Osteocyte (in vitro differentiated cells): ENCODE measurements at regions not wholly inside any gene's neighbourhood (a gene's known extent, or its start where the extent isn't known, plus 50 kb on each side); places are given as distances from the start of the nearest gene placed in this dataset.

Source experiments
- DNase-seq: peaks from one replicate; pipeline ENCODE4 v3.0.0; 2021; ENCODE audit warnings: mixed read lengths; ENCODE audit not compliant: unreplicated experiment; ENCODE audit errors: extremely low spot score
- H3K27ac Mint-ChIP-seq: one replicate; pipeline ENCODE4 v1.8.0; 2021; ENCODE audit warnings: mild to moderate bottlenecking, mixed read lengths; ENCODE audit not compliant: unreplicated experiment
- H3K27me3 Mint-ChIP-seq: one replicate; pipeline ENCODE4 v1.8.0; 2021; ENCODE audit warnings: mixed read lengths; ENCODE audit not compliant: unreplicated experiment
- H3K36me3 Mint-ChIP-seq: one replicate; pipeline ENCODE4 v1.8.0; 2021; ENCODE audit warnings: mixed read lengths; ENCODE audit not compliant: unreplicated experiment
- H3K4me1 Mint-ChIP-seq: one replicate; pipeline ENCODE4 v1.8.0; 2021; ENCODE audit warnings: mixed read lengths; ENCODE audit not compliant: unreplicated experiment
- H3K4me3 Mint-ChIP-seq: one replicate; pipeline ENCODE4 v1.8.0; 2021; ENCODE audit warnings: mild to moderate bottlenecking, moderate library complexity, mixed read lengths; ENCODE audit not compliant: unreplicated experiment
- H3K9me3 Mint-ChIP-seq: one replicate; pipeline ENCODE4 v1.8.0; 2021; ENCODE audit warnings: mixed read lengths; ENCODE audit not compliant: unreplicated experiment
- TF ChIP-seq, protein P1 (sequence below): fragments of 200-600 bp; sonication (generic); IDR thresholded peaks from 2 replicates; pipeline ENCODE4 v1.5.0; 2021; ENCODE audit warnings: antibody characterized with exemption, mild to moderate bottlenecking, moderate library complexity

DNA sequence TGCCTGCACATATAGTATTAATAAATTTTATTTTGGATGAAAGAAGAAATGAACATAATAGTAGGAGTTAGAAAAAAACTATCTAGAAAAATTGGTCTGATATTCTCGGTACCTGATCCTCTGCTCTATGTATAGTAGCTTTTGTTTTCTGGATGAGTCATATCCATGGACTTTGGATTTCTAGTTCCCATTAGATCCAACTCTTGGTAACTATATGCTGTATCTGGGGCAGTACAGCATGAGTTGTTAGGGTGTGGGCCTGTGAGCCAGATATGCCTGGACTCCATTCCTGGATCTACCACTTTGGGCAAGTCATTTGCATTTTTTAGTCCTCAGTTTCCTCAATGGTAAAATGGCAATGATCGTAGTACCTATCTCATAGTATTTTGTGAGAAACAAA lies 372.2 kb upstream of the PKN2 start:
- DNase-seq = no peak
- Mint-ChIP-seq H3K27me3 (peaks cover 8% of the 10 kb centered on the region), H3K27ac (no peak overlapping the region), H3K4me1 (no peaks in the 10 kb centered on the region), H3K4me3 (no peak overlapping the region), H3K9me3 (no peaks in the 10 kb centered on the region), H3K36me3 (no peaks in the 10 kb centered on the region)
- TF ChIP-seq, protein P1, sequence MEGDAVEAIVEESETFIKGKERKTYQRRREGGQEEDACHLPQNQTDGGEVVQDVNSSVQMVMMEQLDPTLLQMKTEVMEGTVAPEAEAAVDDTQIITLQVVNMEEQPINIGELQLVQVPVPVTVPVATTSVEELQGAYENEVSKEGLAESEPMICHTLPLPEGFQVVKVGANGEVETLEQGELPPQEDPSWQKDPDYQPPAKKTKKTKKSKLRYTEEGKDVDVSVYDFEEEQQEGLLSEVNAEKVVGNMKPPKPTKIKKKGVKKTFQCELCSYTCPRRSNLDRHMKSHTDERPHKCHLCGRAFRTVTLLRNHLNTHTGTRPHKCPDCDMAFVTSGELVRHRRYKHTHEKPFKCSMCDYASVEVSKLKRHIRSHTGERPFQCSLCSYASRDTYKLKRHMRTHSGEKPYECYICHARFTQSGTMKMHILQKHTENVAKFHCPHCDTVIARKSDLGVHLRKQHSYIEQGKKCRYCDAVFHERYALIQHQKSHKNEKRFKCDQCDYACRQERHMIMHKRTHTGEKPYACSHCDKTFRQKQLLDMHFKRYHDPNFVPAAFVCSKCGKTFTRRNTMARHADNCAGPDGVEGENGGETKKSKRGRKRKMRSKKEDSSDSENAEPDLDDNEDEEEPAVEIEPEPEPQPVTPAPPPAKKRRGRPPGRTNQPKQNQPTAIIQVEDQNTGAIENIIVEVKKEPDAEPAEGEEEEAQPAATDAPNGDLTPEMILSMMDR = no peak

DNA sequence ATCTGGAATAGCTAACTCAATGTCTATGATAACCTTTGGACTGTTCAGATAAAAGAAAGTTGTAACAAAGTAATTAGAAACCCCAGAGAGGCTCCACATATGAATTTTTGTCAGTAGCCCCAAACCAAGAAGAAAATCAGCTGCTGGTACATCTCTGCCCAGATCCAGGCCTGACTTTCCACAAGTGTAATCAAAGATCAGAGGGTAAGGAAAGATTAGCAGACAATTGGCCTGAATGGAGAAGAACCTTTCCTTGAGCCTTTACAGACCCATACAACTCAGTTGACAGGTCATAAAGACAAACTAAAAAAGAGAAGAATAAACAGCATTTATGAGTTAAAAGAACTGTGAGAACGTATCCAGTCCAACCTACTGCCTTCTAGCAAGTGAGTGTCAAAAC lies 366.7 kb upstream of the PKN2 start:
- H3K4me3 Mint-ChIP-seq = no peak overlapping the region
- no peaks in the 10 kb centered on the region for H3K4me1 Mint-ChIP-seq
- no peak overlapping the region for H3K27ac Mint-ChIP-seq
- no peak for DNase-seq
- no peaks in the 10 kb centered on the region for H3K36me3 Mint-ChIP-seq
- TF ChIP-seq, protein P1 = no peak
- peaks cover 5% of the 10 kb centered on the region for H3K27me3 Mint-ChIP-seq
- no peaks in the 10 kb centered on the region for H3K9me3 Mint-ChIP-seq

DNA sequence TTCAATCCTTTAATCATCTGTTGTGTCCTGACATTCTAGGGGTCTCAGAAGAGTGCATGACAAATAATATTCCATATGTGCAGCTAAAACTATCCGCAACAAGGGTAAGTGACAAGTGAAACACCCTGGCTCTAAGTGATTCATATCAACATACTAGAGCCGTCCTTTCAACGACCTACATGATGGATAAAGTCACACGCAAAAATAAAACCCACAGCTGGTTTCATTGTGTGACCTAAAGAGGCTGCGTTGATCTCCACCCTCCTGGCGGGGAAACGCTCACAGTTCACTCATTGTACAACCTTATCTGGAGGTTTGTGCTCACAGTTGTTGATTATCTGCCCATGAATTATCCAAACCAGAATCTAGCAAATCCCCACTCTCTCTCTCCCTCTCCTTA lies 365.3 kb upstream of the PKN2 start:
- no peaks in the 10 kb centered on the region for H3K4me1 Mint-ChIP-seq
- H3K27ac Mint-ChIP-seq = no peak overlapping the region
- DNase-seq = no peak
- H3K27me3 Mint-ChIP-seq = peaks cover 5% of the 10 kb centered on the region
- TF ChIP-seq, protein P1 = no peak
- no peaks in the 10 kb centered on the region for H3K36me3 Mint-ChIP-seq
- no peaks in the 10 kb centered on the region for H3K9me3 Mint-ChIP-seq
- no peak overlapping the region for H3K4me3 Mint-ChIP-seq

DNA sequence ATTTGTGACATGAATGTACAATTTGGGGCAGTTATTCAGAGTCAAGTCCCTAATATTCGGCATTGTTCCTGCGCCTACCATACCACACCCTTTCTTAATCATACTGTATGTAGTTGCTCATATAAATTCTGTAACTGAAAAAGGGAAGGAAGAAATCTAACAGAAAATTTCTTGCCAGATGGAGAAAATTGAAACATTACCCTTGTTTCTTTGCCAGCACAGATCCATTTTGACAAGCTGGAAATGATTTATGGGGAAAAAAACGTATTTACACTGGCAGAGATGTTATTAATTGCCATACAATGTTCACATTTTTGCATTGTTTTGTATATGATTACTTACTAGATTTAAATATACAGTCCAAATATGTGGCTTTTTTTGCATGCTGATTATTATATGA lies 363.8 kb upstream of the PKN2 start:
- H3K4me3 Mint-ChIP-seq = no peak overlapping the region
- H3K27me3 Mint-ChIP-seq = peaks cover 2% of the 10 kb centered on the region
- H3K27ac Mint-ChIP-seq = no peak overlapping the region
- no peaks in the 10 kb centered on the region for H3K9me3 Mint-ChIP-seq
- no peaks in the 10 kb centered on the region for H3K36me3 Mint-ChIP-seq
- no peak for DNase-seq
- TF ChIP-seq, protein P1 = no peak
- no peaks in the 10 kb centered on the region for H3K4me1 Mint-ChIP-seq

DNA sequence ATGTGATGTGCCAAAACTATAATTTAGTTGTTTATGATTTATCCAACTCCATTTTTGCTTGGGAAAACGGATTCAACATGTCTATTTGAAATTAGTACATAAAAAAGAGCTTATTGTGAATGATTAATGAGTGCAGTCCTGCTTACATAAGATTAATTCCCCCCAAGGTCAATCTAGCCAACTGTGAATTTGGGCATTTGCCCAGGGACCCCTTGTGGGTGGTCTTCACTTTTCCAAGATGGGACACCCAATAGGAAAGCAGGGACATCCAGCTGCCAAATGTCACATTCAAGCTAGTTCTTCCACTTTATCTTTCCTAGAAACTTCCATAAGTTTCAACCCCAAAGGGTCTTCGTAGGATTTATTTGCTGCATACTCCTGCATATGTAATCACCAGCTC lies 362.4 kb upstream of the PKN2 start:
- TF ChIP-seq, protein P1 = no peak
- H3K27ac Mint-ChIP-seq = no peak overlapping the region
- no peak overlapping the region for H3K4me3 Mint-ChIP-seq
- no peak for DNase-seq
- H3K36me3 Mint-ChIP-seq = no peaks in the 10 kb centered on the region
- H3K9me3 Mint-ChIP-seq = no peaks in the 10 kb centered on the region
- H3K4me1 Mint-ChIP-seq = no peaks in the 10 kb centered on the region
- peaks cover 2% of the 10 kb centered on the region for H3K27me3 Mint-ChIP-seq
